Adrenal gland (tissue), 9 donors: ENCODE measurements at regions not wholly inside any gene's neighbourhood (a gene's known extent, or its start where the extent isn't known, plus 50 kb on each side); places are given as distances from the start of the nearest gene placed in this dataset.

Experiments used
- DNase-seq, 7 donors: peaks; one replicate each; pipeline ENCODE4 v3.0.0-alpha.2; 2019 to 2020
- H3K27ac ChIP-seq, 5 donors: fragments of 200-600 bp; sonication (generic) in 4 of 5; 1 replicate in 3 of 5; 2 replicates in 2 of 5; pipeline versions ENCODE4 v1.5.1 to v1.8.0; 2016 to 2020; ENCODE audit warnings: mild to moderate bottlenecking in 1 of 5
- H3K27me3 ChIP-seq: fragments of 200-600 bp; 2 replicates; pipeline ENCODE4 v1.8.0; 2021
- H3K36me3 ChIP-seq, 2 donors: fragments of 200-600 bp; replicated peaks in 1 of 2; 1 replicate in 1 of 2; 2 replicates in 1 of 2; pipeline versions ENCODE4 v1.5.1 to v1.8.0; 2018 to 2022
- H3K4me1 ChIP-seq, 2 donors: fragments of 200-600 bp; replicated peaks in 1 of 2; 1 replicate in 1 of 2; 2 replicates in 1 of 2; pipeline versions ENCODE4 v1.5.1 to v1.8.0; 2018 to 2021
- H3K4me3 ChIP-seq, 4 donors: fragments of 200-600 bp; sonication (generic) in 3 of 4; one replicate each; pipeline ENCODE4 v1.5.1; 2016 to 2018
- H3K9me3 ChIP-seq, 3 donors: fragments of 200-600 bp; sonication (generic) in 1 of 3; replicated peaks in 1 of 3; 1 replicate in 2 of 3; 2 replicates in 1 of 3; pipeline versions ENCODE4 v1.5.1 to v1.8.0; 2016 to 2021
- CTCF ChIP-seq, 6 experiments: fragments of 450-650 bp in 4 of 6; fragments of 200-600 bp in 2 of 6; sonication (generic) in 1 of 6; IDR thresholded peaks; 1 replicate in 5 of 6; 2 replicates in 1 of 6; pipeline versions ENCODE4 v1.5.1 to v1.8.0; 2016 to 2021; ENCODE audit warnings: antibody characterized with exemption in 6 of 6, mild to moderate bottlenecking in 2 of 6, moderate library complexity in 1 of 6
- POLR2A ChIP-seq, 2 donors: fragments of 450-650 bp; IDR thresholded peaks; one replicate each; pipeline ENCODE4 v1.6.1; 2017; ENCODE audit warnings: antibody characterized with exemption in 2 of 2, mild to moderate bottlenecking in 2 of 2, moderate library complexity in 1 of 2
- WGBS, 4 donors: extraction: QIAGEN DNeasy Blood & Tissue Kit in 2 of 4; methylation state at CpG; one replicate each; pipeline versions ENCODE4 v1.1.5 to v1.1.7; 2013 to 2017; 5-methylcytosine and 5-hydroxymethylcytosine counted together
- intact Hi-C, 2 donors: fragments of 100-400 bp; cut with DNase I; formaldehyde crosslinking; loops; one replicate each; pipeline versions ENCODE4 v1.14.1 to v1.15.0; 2022 to 2023
- donor health status: healthy with polysubstance abuse.
- donor health status: Bipolar disorder and iron deficiency.
- donor health status: DM: yes; HTN: yes; CAD: no.
- donor health status: DM: no; HTN: no; CAD: no.
- donor health status: DM: no; HTN: no; CAD: no.

- DNase-seq = no peak
- Histone ChIP-seq H3K4me3 (no peak overlapping the region), H3K27me3 (no peaks in the 10 kb centered on the region), H3K9me3 (no peaks in the 10 kb centered on the region), H3K36me3 (no peaks in the 10 kb centered on the region), H3K4me1 (no peaks in the 10 kb centered on the region), H3K27ac (no peak overlapping the region)
- intact Hi-C loops = no loop called here
- WGBS, 4 donors = 56 to 64% (median 63%) methylated on average over 3 of the region's 3 CpGs
- no peak for TF ChIP-seq POLR2A (IDR thresholded peaks at IDR 0.05)
- no peak for TF ChIP-seq CTCF (IDR thresholded peaks at IDR 0.05)
These were observed 470.9 kb downstream of the MBD2 start for GRCh38 chr18:53753601-53754000.

GRCh38 chr18:53752781-53753367 lies 471.6 kb downstream of the MBD2 start:
- no peak overlapping the region for H3K27ac ChIP-seq
- H3K4me1 ChIP-seq = no peaks in the 10 kb centered on the region
- H3K4me3 ChIP-seq = no peak overlapping the region
- H3K27me3 ChIP-seq = no peaks in the 10 kb centered on the region
- intact Hi-C loops = no loop called here
- no peaks in the 10 kb centered on the region for H3K36me3 ChIP-seq
- TF ChIP-seq POLR2A (IDR thresholded peaks at IDR 0.05) (no peak), CTCF (IDR thresholded peaks at IDR 0.05) (no peak)
- DNase-seq = no peak
- H3K9me3 ChIP-seq = no peaks in the 10 kb centered on the region
- 39 to 56% (median 51%) methylated on average over 5 of the region's 5 CpGs for whole genome bisulfite sequencing, 4 donors

- Histone ChIP-seq H3K27ac (no peak overlapping the region), H3K4me1 (no peaks in the 10 kb centered on the region), H3K9me3 (no peaks in the 10 kb centered on the region), H3K27me3 (no peaks in the 10 kb centered on the region), H3K36me3 (no peaks in the 10 kb centered on the region), H3K4me3 (no peak overlapping the region)
- TF ChIP-seq CTCF (IDR thresholded peaks at IDR 0.05) = no peak
- no peak for TF ChIP-seq POLR2A (IDR thresholded peaks at IDR 0.05)
- DNase-seq = no peak
- WGBS, 4 donors = 71 to 77% (median 75%) methylated on average over 5 of the region's 5 CpGs
- intact Hi-C loops = no loop called here
These were observed 474.7 kb downstream of the MBD2 start for GRCh38 chr18:53749766-53750165.

GRCh38 chr18:53747663-53748160 lies 476.8 kb downstream of the MBD2 start:
- no peak for DNase-seq
- intact Hi-C loops = no loop called here
- TF ChIP-seq CTCF (IDR thresholded peaks at IDR 0.05) = no peak
- no peak for TF ChIP-seq POLR2A (IDR thresholded peaks at IDR 0.05)

More at GRCh38 chr18:53747663-53748160, 476.8 kb downstream of the MBD2 start:
- no peaks in the 10 kb centered on the region for H3K36me3 ChIP-seq
- no peaks in the 10 kb centered on the region for H3K9me3 ChIP-seq
- H3K4me3 ChIP-seq = no peak overlapping the region
- H3K4me1 ChIP-seq = no peaks in the 10 kb centered on the region
- no peaks in the 10 kb centered on the region for H3K27me3 ChIP-seq
- no peak overlapping the region for H3K27ac ChIP-seq
